Activated CD8-positive, alpha-beta memory T cell treated with anti-CD3 and anti-CD28 coated beads, Interleukin-2, amount 50 U/mL, for 48 hours (primary cell): ENCODE measurements at regions not wholly inside any gene's neighbourhood (a gene's known extent, or its start where the extent isn't known, plus 50 kb on each side); places are given as distances from the start of the nearest gene placed in this dataset.

Experiments
- DNase-seq: peaks from one replicate; pipeline ENCODE4 v3.0.0-alpha.2; 2020

GRCh38 chr5:56360816-56361215 lies 127.7 kb upstream of the ANKRD55 start:
- no peak for DNase-seq

- no peak for DNase-seq
Observed at GRCh38 chr5:56359809-56360685, 126.9 kb upstream of the ANKRD55 start.

- DNase-seq, result no peak
Observed at GRCh38 chr5:56358703-56359681, 125.9 kb upstream of the ANKRD55 start.

- no peak for DNase-seq
Observed at GRCh38 chr5:56358046-56358445, 124.9 kb upstream of the ANKRD55 start.

- DNase-seq, result no peak
Observed at GRCh38 chr5:56357426-56357825, 124.3 kb upstream of the ANKRD55 start.

GRCh38 chr5:56356836-56357160 lies 123.7 kb upstream of the ANKRD55 start:
- no peak for DNase-seq

GRCh38 chr5:56356121-56356835 lies 123.1 kb upstream of the ANKRD55 start:
- no peak for DNase-seq

- DNase-seq, result no peak
Observed at GRCh38 chr5:56354836-56355235, 121.7 kb upstream of the ANKRD55 start.

- DNase-seq, result no peak
Observed at GRCh38 chr5:56352808-56353590, 119.9 kb upstream of the ANKRD55 start.

- DNase-seq, result no peak
Observed at GRCh38 chr5:56350597-56351170, 117.6 kb upstream of the ANKRD55 start.

- DNase-seq, result no peak
Observed at GRCh38 chr5:56350011-56350596, 117.0 kb upstream of the ANKRD55 start.

- DNase-seq, result no peak
Observed at GRCh38 chr5:56349461-56349860, 116.3 kb upstream of the ANKRD55 start.

- no peak for DNase-seq
Observed at GRCh38 chr5:56346741-56347535, 113.8 kb upstream of the ANKRD55 start.

GRCh38 chr5:56346044-56346710 lies 113.0 kb upstream of the ANKRD55 start:
- no peak for DNase-seq

GRCh38 chr5:56345352-56345751 lies 112.2 kb upstream of the ANKRD55 start:
- no peak for DNase-seq

GRCh38 chr5:56344594-56344993 lies 111.5 kb upstream of the ANKRD55 start:
- no peak for DNase-seq

- no peak for DNase-seq
Observed at GRCh38 chr5:56343988-56344387, 110.9 kb upstream of the ANKRD55 start.

GRCh38 chr5:56342616-56343015 lies 109.5 kb upstream of the ANKRD55 start:
- no peak for DNase-seq

- DNase-seq, result no peak
Observed at GRCh38 chr5:56340196-56340980, 107.3 kb upstream of the ANKRD55 start.
